ENCODE measurements at regions not wholly inside any gene's neighbourhood (a gene's known extent, or its start where the extent isn't known, plus 50 kb on each side); places are given as distances from the start of the nearest gene placed in this dataset.
"Not testable (repeated sequence)": the region's sequence is repeated elsewhere in the genome, so short reads cannot be mapped to it uniquely, and the experiment has no call there.

- Mint-ChIP-seq H3K27me3 (ENCODE audit: low read depth) (no peaks in the 10 kb centered on the region), H3K27ac (no peak overlapping the region), H3K9me3 (peaks cover 5% of the 10 kb centered on the region), H3K4me1 (no peaks in the 10 kb centered on the region), H3K36me3 (ENCODE audit: low read depth) (no peaks in the 10 kb centered on the region), H3K4me3 (no peak overlapping the region)
- no peak for TF ChIP-seq CTCF (IDR thresholded peaks at IDR 0.05; ENCODE audit: unreplicated experiment in 3 of 3)
Measured at GRCh38 chrX:125681507-125681906, 361.8 kb downstream of the TEX13C start.

GRCh38 chrX:125690522-125690921 is 370.9 kb downstream of the TEX13C start:
- not testable (repeated sequence) for H3K36me3 Mint-ChIP-seq (ENCODE audit: low read depth); H3K4me1 Mint-ChIP-seq; H3K27ac Mint-ChIP-seq; H3K9me3 Mint-ChIP-seq; H3K27me3 Mint-ChIP-seq (ENCODE audit: low read depth); H3K4me3 Mint-ChIP-seq

- TF ChIP-seq CTCF (IDR thresholded peaks at IDR 0.05; ENCODE audit: unreplicated experiment in 3 of 3), result no peak
- peaks cover under 1% of the 10 kb centered on the region for H3K9me3 Mint-ChIP-seq
- no peaks in the 10 kb centered on the region for H3K4me1 Mint-ChIP-seq
- no peaks in the 10 kb centered on the region for H3K36me3 Mint-ChIP-seq (ENCODE audit: low read depth)
- no peak overlapping the region for H3K27ac Mint-ChIP-seq
- H3K4me3 Mint-ChIP-seq, result no peak overlapping the region
- no peaks in the 10 kb centered on the region for H3K27me3 Mint-ChIP-seq (ENCODE audit: low read depth)
Measured at GRCh38 chrX:125694171-125694570, 374.5 kb downstream of the TEX13C start.

- H3K9me3 Mint-ChIP-seq, result peaks cover under 1% of the 10 kb centered on the region
- no peak overlapping the region for H3K4me3 Mint-ChIP-seq
- no peak for TF ChIP-seq CTCF (IDR thresholded peaks at IDR 0.05; ENCODE audit: unreplicated experiment in 3 of 3)
- no peaks in the 10 kb centered on the region for H3K27me3 Mint-ChIP-seq (ENCODE audit: low read depth)
- no peaks in the 10 kb centered on the region for H3K4me1 Mint-ChIP-seq
- no peaks in the 10 kb centered on the region for H3K36me3 Mint-ChIP-seq (ENCODE audit: low read depth)
- H3K27ac Mint-ChIP-seq, result no peak overlapping the region
Measured at GRCh38 chrX:125709074-125709473, 389.4 kb downstream of the TEX13C start.

- H3K27ac Mint-ChIP-seq, result no peak overlapping the region
- TF ChIP-seq CTCF (IDR thresholded peaks at IDR 0.05; ENCODE audit: unreplicated experiment in 3 of 3), result no peak
- H3K9me3 Mint-ChIP-seq, result no peaks in the 10 kb centered on the region
- no peaks in the 10 kb centered on the region for H3K4me1 Mint-ChIP-seq
- no peak overlapping the region for H3K4me3 Mint-ChIP-seq
- no peaks in the 10 kb centered on the region for H3K27me3 Mint-ChIP-seq (ENCODE audit: low read depth)
- H3K36me3 Mint-ChIP-seq (ENCODE audit: low read depth), result no peaks in the 10 kb centered on the region
Measured at GRCh38 chrX:125709532-125709931, 389.9 kb downstream of the TEX13C start.

GRCh38 chrX:125710403-125711062 is 390.9 kb downstream of the TEX13C start:
- no peak for TF ChIP-seq CTCF (IDR thresholded peaks at IDR 0.05; ENCODE audit: unreplicated experiment in 3 of 3)
- no peaks in the 10 kb centered on the region for H3K36me3 Mint-ChIP-seq (ENCODE audit: low read depth)
- no peaks in the 10 kb centered on the region for H3K9me3 Mint-ChIP-seq
- no peaks in the 10 kb centered on the region for H3K27me3 Mint-ChIP-seq (ENCODE audit: low read depth)
- no peaks in the 10 kb centered on the region for H3K4me1 Mint-ChIP-seq
- no peak overlapping the region for H3K4me3 Mint-ChIP-seq
- peak overlapping the region in 1 of 3 experiments; percentile 82 for H3K27ac Mint-ChIP-seq
